Panc1 (cell line): ENCODE measurements at regions not wholly inside any gene's neighbourhood (a gene's known extent, or its start where the extent isn't known, plus 50 kb on each side); places are given as distances from the start of the nearest gene placed in this dataset.

Experiments
- CTCF ChIP-seq: fragments of 450-650 bp; IDR thresholded peaks from 2 replicates; pipeline ENCODE4 v1.5.1; 2017; ENCODE audit warnings: mild to moderate bottlenecking
- POLR2AphosphoS5 ChIP-seq: IDR thresholded peaks from 2 replicates; pipeline ENCODE4 v1.6.1; 2012; ENCODE audit warnings: mild to moderate bottlenecking, low read depth, low read length, moderate library complexity
- REST ChIP-seq, 2 experiments: IDR thresholded peaks; 2 replicates each; pipeline ENCODE4 v1.6.1; 2011 to 2012; ENCODE audit warnings: low read depth in 2 of 2, control low read depth in 1 of 2, low read length in 1 of 2, mild to moderate bottlenecking in 1 of 2, moderate library complexity in 1 of 2; ENCODE audit not compliant: insufficient read depth in 1 of 2
- SIN3A ChIP-seq: IDR thresholded peaks from 2 replicates; pipeline ENCODE4 v1.6.1; 2012; ENCODE audit warnings: low read depth, mild to moderate bottlenecking, low read length, moderate library complexity, borderline replicate concordance; ENCODE audit not compliant: insufficient read depth
- TCF7L2 ChIP-seq: IDR thresholded peaks from 2 replicates; pipeline ENCODE4 v1.6.1; 2011; ENCODE audit warnings: mild to moderate bottlenecking, low read depth, low read length, inconsistent platforms

- no peak for TF ChIP-seq CTCF
- TF ChIP-seq POLR2AphosphoS5 = no peak
- no peak for TF ChIP-seq REST (IDR thresholded peaks at IDR 0.05; ENCODE audit: insufficient read depth in 1 of 2, low read depth in 2 of 2, low read length in 1 of 2)
- TF ChIP-seq SIN3A = no peak
- no peak for TF ChIP-seq TCF7L2
Measured at GRCh38 chr18:77439888-77440287, 190.2 kb downstream of the GALR1 start.
